DND-41 (cell line): ENCODE measurements at regions not wholly inside any gene's neighbourhood (a gene's known extent, or its start where the extent isn't known, plus 50 kb on each side); places are given as distances from the start of the nearest gene placed in this dataset.
"Not testable (repeated sequence)": the region's sequence is repeated elsewhere in the genome, so short reads cannot be mapped to it uniquely, and the experiment has no call there.

Source experiments
- ATAC-seq: fragments of 200-7000 bp; cut with Tn5 transposase; 3 replicates; pipeline ENCODE4 v1.9.1; 2021; ENCODE audit warnings: low read depth; ENCODE audit not compliant: insufficient read depth
- DNase-seq: peaks from one replicate; pipeline ENCODE4 v3.0.0-alpha.2; 2020
- H2AFZ ChIP-seq: 2 replicates; pipeline ENCODE4 v1.6.0; 2012; ENCODE audit warnings: low read depth, low read length
- H3K27ac ChIP-seq: 2 replicates; pipeline ENCODE4 v1.5.1; 2012; ENCODE audit warnings: low read length, inconsistent platforms
- H3K27me3 ChIP-seq: fragments of 200-600 bp; sonication (generic); 2 replicates; pipeline ENCODE4 v1.6.0; 2012; ENCODE audit warnings: low read length, mild to moderate bottlenecking, inconsistent platforms; ENCODE audit not compliant: insufficient read depth, poor library complexity
- H3K36me3 ChIP-seq: 2 replicates; pipeline ENCODE4 v1.5.1; 2012; ENCODE audit warnings: low read length, inconsistent platforms; ENCODE audit not compliant: insufficient read depth
- H3K4me1 ChIP-seq: 2 replicates; pipeline ENCODE4 v1.5.1; 2012; ENCODE audit warnings: mild to moderate bottlenecking, low read length; ENCODE audit not compliant: insufficient read depth
- H3K4me2 ChIP-seq: 2 replicates; pipeline ENCODE4 v1.6.0; 2012; ENCODE audit warnings: mild to moderate bottlenecking, moderate library complexity, low read length, inconsistent platforms; ENCODE audit not compliant: insufficient read depth
- H3K4me3 ChIP-seq, 2 experiments: fragments of 200-600 bp in 1 of 2; shearing (Covaris generic) in 1 of 2; 2 replicates each; pipeline ENCODE4 v1.5.1; 2012 to 2016; ENCODE audit warnings: inconsistent platforms in 2 of 2, low read length in 2 of 2, mild to moderate bottlenecking in 2 of 2, low read depth in 1 of 2, moderate library complexity in 1 of 2
- H3K79me2 ChIP-seq: 2 replicates; pipeline ENCODE4 v1.6.0; 2012; ENCODE audit warnings: low read length, inconsistent platforms; ENCODE audit not compliant: insufficient read depth
- H3K9ac ChIP-seq: 2 replicates; pipeline ENCODE4 v1.6.0; 2012; ENCODE audit warnings: low read depth, mild to moderate bottlenecking, inconsistent platforms, low read length, moderate library complexity
- H3K9me3 ChIP-seq: 2 replicates; pipeline ENCODE4 v1.5.1; 2012; ENCODE audit warnings: low read length, moderate library complexity, mild to moderate bottlenecking, inconsistent platforms; ENCODE audit not compliant: insufficient read depth, severe bottlenecking
- H4K20me1 ChIP-seq: 2 replicates; pipeline ENCODE4 v1.6.0; 2012; ENCODE audit warnings: low read length; ENCODE audit not compliant: insufficient read depth
- CTCF ChIP-seq: IDR thresholded peaks from 2 replicates; pipeline ENCODE4 v1.5.1; 2012; ENCODE audit warnings: borderline replicate concordance, low read length, moderate library complexity, mild to moderate bottlenecking; ENCODE audit not compliant: poor library complexity, severe bottlenecking; ENCODE audit errors: extremely low read depth
- EZH2 ChIP-seq: IDR thresholded peaks from 3 replicates; pipeline ENCODE4 v1.6.1; 2012; ENCODE audit warnings: borderline replicate concordance, low read depth, mild to moderate bottlenecking, moderate library complexity, low read length, inconsistent platforms; ENCODE audit not compliant: severe bottlenecking

GRCh38 chr1:14168326-14169063 lies 430.0 kb upstream of the KAZN start:
- Histone ChIP-seq H2AFZ (no peak overlapping the region), H3K4me3 (no peak overlapping the region), H3K9ac (no peak overlapping the region), H3K4me2 (no peak overlapping the region), H3K9me3 (peaks cover 7% of the 10 kb centered on the region), H3K27me3 (no peaks in the 10 kb centered on the region), H3K4me1 (no peaks in the 10 kb centered on the region), H3K79me2 (no peaks in the 10 kb centered on the region), H3K36me3 (no peaks in the 10 kb centered on the region), H3K27ac (no peak overlapping the region), H4K20me1 (no peaks in the 10 kb centered on the region)
- TF ChIP-seq EZH2 (no peak), CTCF (no peak)
- no peak for DNase-seq
- ATAC-seq, result no peak

GRCh38 chr1:14173598-14173997 lies 424.9 kb upstream of the KAZN start:
- Histone ChIP-seq H3K27ac (no peak overlapping the region), H3K9me3 (peaks cover 3% of the 10 kb centered on the region), H3K4me2 (no peak overlapping the region), H3K9ac (no peak overlapping the region), H2AFZ (no peak overlapping the region), H3K79me2 (no peaks in the 10 kb centered on the region), H3K4me3 (no peak overlapping the region), H3K4me1 (no peaks in the 10 kb centered on the region), H4K20me1 (0 out of 2 replicates have a peak, but pooled peaks cover 3% of the 10 kb centered on the region), H3K36me3 (no peaks in the 10 kb centered on the region), H3K27me3 (peaks cover 32% of the 10 kb centered on the region)
- ATAC-seq (no peak), DNase-seq (no peak)
- TF ChIP-seq EZH2 (no peak), CTCF (no peak)

GRCh38 chr1:14177866-14178265 lies 420.6 kb upstream of the KAZN start:
- not testable (repeated sequence) for H3K27ac ChIP-seq, H3K79me2 ChIP-seq, H3K36me3 ChIP-seq, H2AFZ ChIP-seq, H3K9me3 ChIP-seq, H3K4me3 ChIP-seq, ATAC-seq, H4K20me1 ChIP-seq, H3K4me2 ChIP-seq, H3K9ac ChIP-seq, DNase-seq
- Histone ChIP-seq H3K4me1 (peaks cover 18% of the 10 kb centered on the region), H3K27me3 (peaks cover 59% of the 10 kb centered on the region)

- no peaks in the 10 kb centered on the region for H3K9me3 ChIP-seq
- DNase-seq, result no peak
- no peak overlapping the region for H3K27ac ChIP-seq
- peaks cover 25% of the 10 kb centered on the region for H3K4me1 ChIP-seq
- no peak overlapping the region for H2AFZ ChIP-seq
- no peak for TF ChIP-seq EZH2
- TF ChIP-seq CTCF, result no peak
- 0 out of 2 replicates have a peak, but pooled peaks cover 8% of the 10 kb centered on the region for H4K20me1 ChIP-seq
- H3K4me2 ChIP-seq, result no peak overlapping the region
- H3K27me3 ChIP-seq, result peaks cover 68% of the 10 kb centered on the region
- no peak overlapping the region for H3K9ac ChIP-seq
- no peaks in the 10 kb centered on the region for H3K36me3 ChIP-seq
- H3K4me3 ChIP-seq, result no peak overlapping the region
- no peaks in the 10 kb centered on the region for H3K79me2 ChIP-seq
- no peak for ATAC-seq
Measured at GRCh38 chr1:14180738-14181137, 417.7 kb upstream of the KAZN start.
